ENCODE measurements at regions not wholly inside any gene's neighbourhood (a gene's known extent, or its start where the extent isn't known, plus 50 kb on each side); places are given as distances from the start of the nearest gene placed in this dataset.
A peak's percentile ranks its signal among the peaks of the same experiment; 100 is the strongest.

- Histone ChIP-seq H3K4me3 (ENCODE audit: severe bottlenecking) (no peak overlapping the region), H3K27ac (ENCODE audit: poor library complexity, severe bottlenecking) (peak overlapping the region; percentile 33), H3K9me3 (ENCODE audit: severe bottlenecking) (no peaks in the 10 kb centered on the region), H3K27me3 (ENCODE audit: insufficient read depth, poor library complexity, severe bottlenecking) (no peaks in the 10 kb centered on the region), H3K36me3 (ENCODE audit: low read depth) (no peaks in the 10 kb centered on the region), H3K4me1 (ENCODE audit: insufficient read depth, poor library complexity, severe bottlenecking) (peaks cover 12% of the 10 kb centered on the region)
- ATAC-seq (ENCODE audit: low read depth) (peak; percentile 44; the same call in 2 of the 3 replicates), DNase-seq (ENCODE audit: low spot score) (no peak)
- TF ChIP-seq, protein P1, sequence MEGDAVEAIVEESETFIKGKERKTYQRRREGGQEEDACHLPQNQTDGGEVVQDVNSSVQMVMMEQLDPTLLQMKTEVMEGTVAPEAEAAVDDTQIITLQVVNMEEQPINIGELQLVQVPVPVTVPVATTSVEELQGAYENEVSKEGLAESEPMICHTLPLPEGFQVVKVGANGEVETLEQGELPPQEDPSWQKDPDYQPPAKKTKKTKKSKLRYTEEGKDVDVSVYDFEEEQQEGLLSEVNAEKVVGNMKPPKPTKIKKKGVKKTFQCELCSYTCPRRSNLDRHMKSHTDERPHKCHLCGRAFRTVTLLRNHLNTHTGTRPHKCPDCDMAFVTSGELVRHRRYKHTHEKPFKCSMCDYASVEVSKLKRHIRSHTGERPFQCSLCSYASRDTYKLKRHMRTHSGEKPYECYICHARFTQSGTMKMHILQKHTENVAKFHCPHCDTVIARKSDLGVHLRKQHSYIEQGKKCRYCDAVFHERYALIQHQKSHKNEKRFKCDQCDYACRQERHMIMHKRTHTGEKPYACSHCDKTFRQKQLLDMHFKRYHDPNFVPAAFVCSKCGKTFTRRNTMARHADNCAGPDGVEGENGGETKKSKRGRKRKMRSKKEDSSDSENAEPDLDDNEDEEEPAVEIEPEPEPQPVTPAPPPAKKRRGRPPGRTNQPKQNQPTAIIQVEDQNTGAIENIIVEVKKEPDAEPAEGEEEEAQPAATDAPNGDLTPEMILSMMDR (IDR thresholded peaks at IDR 0.05; ENCODE audit: poor library complexity, severe bottlenecking), result no peak
These were observed 1370.7 kb upstream of the TMEM132C start for GRCh38 chr12:126895951-126896913.

DNA sequence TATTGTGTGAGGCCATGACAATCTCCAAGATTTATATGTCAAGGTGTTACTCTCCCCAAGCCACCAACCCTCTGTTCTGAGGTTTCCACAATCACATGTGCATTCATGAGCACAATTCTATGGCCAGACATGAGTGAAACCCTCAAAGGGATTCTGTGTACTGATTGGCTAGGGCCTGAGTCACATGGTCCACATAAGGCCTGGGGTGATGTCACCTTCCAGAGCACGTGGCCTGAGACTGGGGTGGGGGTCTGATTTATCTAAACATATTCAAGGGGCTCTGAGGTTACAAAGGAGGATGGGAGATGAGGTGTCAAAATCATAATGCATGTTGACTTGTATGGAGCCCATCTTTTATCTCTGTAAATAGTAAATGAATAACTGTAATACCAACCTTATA, 1369.9 kb upstream of the TMEM132C start:
- H3K4me1 ChIP-seq (ENCODE audit: insufficient read depth, poor library complexity, severe bottlenecking), result peaks cover 12% of the 10 kb centered on the region
- ATAC-seq (ENCODE audit: low read depth) (no peak), DNase-seq (ENCODE audit: low spot score) (no peak)
- no peak overlapping the region for H3K27ac ChIP-seq (ENCODE audit: poor library complexity, severe bottlenecking)
- TF ChIP-seq, protein P1 (IDR thresholded peaks at IDR 0.05; ENCODE audit: poor library complexity, severe bottlenecking), result no peak
- H3K4me3 ChIP-seq (ENCODE audit: severe bottlenecking), result no peak overlapping the region
- H3K36me3 ChIP-seq (ENCODE audit: low read depth), result no peaks in the 10 kb centered on the region
- H3K9me3 ChIP-seq (ENCODE audit: severe bottlenecking), result no peaks in the 10 kb centered on the region
- no peaks in the 10 kb centered on the region for H3K27me3 ChIP-seq (ENCODE audit: insufficient read depth, poor library complexity, severe bottlenecking)

DNA sequence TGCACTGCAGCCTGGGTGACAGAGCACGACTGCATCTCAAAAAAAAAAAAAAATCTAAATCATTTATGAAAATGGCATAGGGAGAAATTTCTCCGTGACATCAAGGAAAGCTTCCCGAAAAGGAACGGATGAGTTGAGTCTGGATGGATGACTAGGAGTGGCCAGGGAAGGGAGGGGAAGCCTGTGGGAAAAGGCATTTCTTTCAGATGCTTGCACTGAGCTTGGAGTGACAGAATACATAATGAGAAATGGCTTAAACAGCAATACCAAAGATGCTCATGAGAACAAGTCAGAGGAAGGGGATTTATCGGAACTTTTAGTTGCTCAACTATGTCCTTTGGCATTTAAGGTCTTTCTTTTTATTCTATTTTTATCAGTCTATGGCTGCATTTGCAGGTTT, 1369.2 kb upstream of the TMEM132C start:
- Histone ChIP-seq H3K4me3 (ENCODE audit: severe bottlenecking) (no peak overlapping the region), H3K27ac (ENCODE audit: poor library complexity, severe bottlenecking) (no peak overlapping the region), H3K9me3 (ENCODE audit: severe bottlenecking) (no peaks in the 10 kb centered on the region), H3K4me1 (ENCODE audit: insufficient read depth, poor library complexity, severe bottlenecking) (peaks cover 12% of the 10 kb centered on the region), H3K36me3 (ENCODE audit: low read depth) (no peaks in the 10 kb centered on the region), H3K27me3 (ENCODE audit: insufficient read depth, poor library complexity, severe bottlenecking) (no peaks in the 10 kb centered on the region)
- DNase-seq (ENCODE audit: low spot score) (no peak), ATAC-seq (ENCODE audit: low read depth) (no peak)
- TF ChIP-seq, protein P1 (IDR thresholded peaks at IDR 0.05; ENCODE audit: poor library complexity, severe bottlenecking), result no peak

DNA sequence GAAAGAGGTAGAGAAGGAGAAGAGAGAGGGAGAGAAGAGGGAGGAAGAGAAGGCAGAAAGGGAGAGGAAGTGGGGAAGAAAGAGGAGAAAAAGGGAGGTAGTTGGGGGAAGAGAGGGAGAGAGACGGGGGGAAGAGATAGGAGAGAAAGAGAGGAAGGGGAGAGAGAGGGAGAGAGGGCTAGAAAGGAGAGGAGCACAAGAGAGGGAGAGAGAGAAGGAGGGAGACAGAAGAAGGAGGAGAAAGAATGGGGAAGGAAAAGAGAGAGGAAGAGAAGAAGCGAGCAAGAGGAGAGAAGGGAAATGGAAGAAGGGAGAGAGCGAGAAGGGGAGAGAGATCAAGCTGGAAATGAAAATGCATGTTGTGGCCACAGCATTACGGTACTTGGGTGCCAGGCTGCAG, 1368.4 kb upstream of the TMEM132C start:
- ATAC-seq (ENCODE audit: low read depth) (no peak), DNase-seq (ENCODE audit: low spot score) (no peak)
- TF ChIP-seq, protein P1 (IDR thresholded peaks at IDR 0.05; ENCODE audit: poor library complexity, severe bottlenecking), result no peak
- H3K4me3 ChIP-seq (ENCODE audit: severe bottlenecking), result no peak overlapping the region
- no peak overlapping the region for H3K27ac ChIP-seq (ENCODE audit: poor library complexity, severe bottlenecking)
- H3K27me3 ChIP-seq (ENCODE audit: insufficient read depth, poor library complexity, severe bottlenecking), result no peaks in the 10 kb centered on the region
- H3K9me3 ChIP-seq (ENCODE audit: severe bottlenecking), result no peaks in the 10 kb centered on the region
- no peaks in the 10 kb centered on the region for H3K36me3 ChIP-seq (ENCODE audit: low read depth)
- H3K4me1 ChIP-seq (ENCODE audit: insufficient read depth, poor library complexity, severe bottlenecking), result peaks cover 12% of the 10 kb centered on the region
